DLD1 (cell line): ENCODE measurements at regions not wholly inside any gene's neighbourhood (a gene's known extent, or its start where the extent isn't known, plus 50 kb on each side); places are given as distances from the start of the nearest gene placed in this dataset.

Experiments used
- in situ Hi-C: cut with HindIII; loops from 2 replicates; pipeline ENCODE4 v1.10.0; 2017; ENCODE audit warnings: low sequenced_read_pairs

- in situ Hi-C loops: no loop called here
Measured at GRCh38 chr1:168959382-168959781, 147.1 kb upstream of the ATP1B1 start.

- in situ Hi-C loops: no loop called here
Measured at GRCh38 chr1:168960114-168960513, 146.4 kb upstream of the ATP1B1 start.

- in situ Hi-C loops: no loop called here
Measured at GRCh38 chr1:168960595-168960994, 145.9 kb upstream of the ATP1B1 start.

GRCh38 chr1:168963601-168964000, 142.9 kb upstream of the ATP1B1 start:
- in situ Hi-C loops: no loop called here

DNA sequence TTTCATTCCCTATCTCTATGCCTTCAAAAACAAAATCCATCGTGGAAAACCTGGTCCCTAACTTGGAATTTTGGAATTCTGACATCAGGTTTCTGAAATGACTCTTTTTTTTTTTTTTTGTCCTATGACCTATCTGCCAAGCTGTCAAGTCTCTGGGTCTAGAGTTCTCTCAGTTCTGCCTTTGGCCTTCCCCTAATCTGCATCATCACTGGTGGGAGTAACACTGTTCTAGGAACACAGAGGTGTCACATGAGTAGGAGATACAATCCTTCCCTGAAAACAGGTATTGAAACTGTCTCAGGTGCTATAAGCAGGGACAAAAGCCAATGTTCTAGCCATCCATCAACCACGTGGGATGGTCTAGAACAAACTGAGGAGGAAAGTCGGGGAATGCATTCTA, 142.0 kb upstream of the ATP1B1 start:
- in situ Hi-C loops: no loop called here

- in situ Hi-C loops: no loop called here
Measured at GRCh38 chr1:168966217-168966616, 140.3 kb upstream of the ATP1B1 start.

GRCh38 chr1:168966636-168967035, 139.9 kb upstream of the ATP1B1 start:
- in situ Hi-C loops: no loop called here

GRCh38 chr1:168970926-168971659, 135.4 kb upstream of the ATP1B1 start:
- in situ Hi-C loops: no loop called here

- in situ Hi-C loops: no loop called here
Measured at GRCh38 chr1:168972225-168972624, 134.3 kb upstream of the ATP1B1 start.

GRCh38 chr1:168972887-168973286, 133.6 kb upstream of the ATP1B1 start:
- in situ Hi-C loops: no loop called here

- in situ Hi-C loops: no loop called here
Measured at GRCh38 chr1:168974117-168974516, 132.4 kb upstream of the ATP1B1 start.

DNA sequence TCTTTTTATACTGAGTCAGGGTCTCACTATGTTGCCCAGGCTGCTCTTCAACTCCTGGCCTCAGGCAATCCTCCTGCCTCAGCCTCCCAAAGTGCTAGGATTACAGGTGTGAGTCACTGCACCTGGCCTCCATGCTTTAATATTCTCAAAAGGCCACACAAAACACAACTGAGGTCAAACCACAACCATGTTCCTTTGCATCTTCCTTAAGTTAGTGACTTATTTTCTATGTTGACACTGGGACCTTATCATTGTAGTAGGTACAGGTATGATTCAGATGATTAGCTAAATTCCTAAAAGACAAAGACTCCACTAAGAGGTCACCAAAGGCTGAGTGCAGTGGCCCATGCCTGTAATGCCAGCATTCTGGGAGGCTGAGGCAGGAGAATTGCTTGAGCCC, 131.9 kb upstream of the ATP1B1 start:
- in situ Hi-C loops: no loop called here

GRCh38 chr1:168976267-168976666, 130.2 kb upstream of the ATP1B1 start:
- in situ Hi-C loops: no loop called here

GRCh38 chr1:168977618-168978017, 128.9 kb upstream of the ATP1B1 start:
- in situ Hi-C loops: no loop called here

DNA sequence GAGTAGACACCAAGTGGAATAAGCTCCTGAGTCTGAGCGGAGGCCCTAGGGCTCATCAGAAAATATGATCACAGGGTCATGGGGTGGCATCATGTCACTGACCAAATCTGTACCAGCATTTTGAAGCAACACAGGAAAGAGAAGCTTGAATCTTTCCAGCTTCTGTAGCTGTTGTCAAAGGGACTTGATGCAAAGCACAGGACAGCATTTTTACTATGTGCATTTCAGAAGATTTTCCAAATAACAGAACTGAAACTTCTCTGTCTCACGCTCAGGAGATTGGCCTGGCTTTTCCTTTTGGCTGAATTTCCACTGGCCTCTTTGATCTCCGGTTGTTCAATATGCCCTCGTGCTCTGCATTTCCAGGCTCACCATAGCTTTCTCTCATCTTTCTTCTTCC, 127.2 kb upstream of the ATP1B1 start:
- in situ Hi-C loops: no loop called here

DNA sequence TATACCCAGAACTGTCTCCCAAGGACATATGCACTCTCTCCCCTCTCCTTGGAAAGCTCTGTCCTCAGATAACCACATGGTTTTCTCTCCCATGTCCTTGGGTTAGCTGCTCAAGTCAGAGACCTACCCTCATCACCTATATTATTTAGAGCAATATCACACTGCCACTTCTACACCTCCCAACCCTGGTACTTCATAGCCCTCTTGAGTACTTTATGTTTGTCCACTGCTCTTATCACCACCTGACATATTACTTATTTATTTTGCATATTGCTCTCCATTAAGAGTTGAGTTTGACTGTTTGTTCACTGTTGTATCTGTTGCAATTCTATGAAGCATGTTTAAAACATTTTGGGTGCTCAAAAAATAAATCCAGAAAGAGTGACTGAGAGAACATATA, 126.3 kb upstream of the ATP1B1 start:
- in situ Hi-C loops: no loop called here

GRCh38 chr1:168980656-168981055, 125.8 kb upstream of the ATP1B1 start:
- in situ Hi-C loops: no loop called here

DNA sequence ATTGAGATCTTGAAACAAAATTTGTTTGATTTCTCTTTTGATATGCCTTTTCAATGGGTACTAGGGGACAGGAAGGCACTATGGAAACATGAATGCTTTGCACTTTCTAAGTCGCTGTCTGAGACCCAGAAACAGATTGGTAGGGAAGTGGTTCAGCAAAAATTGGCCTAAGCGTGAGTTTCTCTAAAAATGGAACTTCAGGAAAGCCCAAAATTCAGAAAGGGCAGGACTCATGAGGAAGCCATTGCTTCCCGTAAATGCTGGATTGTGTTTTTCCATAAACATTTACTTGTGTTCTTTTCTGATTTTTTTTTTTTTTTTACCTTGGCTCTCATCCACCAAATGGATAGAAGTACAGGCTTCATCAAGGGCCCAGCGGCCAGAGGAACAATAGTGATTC, 123.7 kb upstream of the ATP1B1 start:
- in situ Hi-C loops: no loop called here

DNA sequence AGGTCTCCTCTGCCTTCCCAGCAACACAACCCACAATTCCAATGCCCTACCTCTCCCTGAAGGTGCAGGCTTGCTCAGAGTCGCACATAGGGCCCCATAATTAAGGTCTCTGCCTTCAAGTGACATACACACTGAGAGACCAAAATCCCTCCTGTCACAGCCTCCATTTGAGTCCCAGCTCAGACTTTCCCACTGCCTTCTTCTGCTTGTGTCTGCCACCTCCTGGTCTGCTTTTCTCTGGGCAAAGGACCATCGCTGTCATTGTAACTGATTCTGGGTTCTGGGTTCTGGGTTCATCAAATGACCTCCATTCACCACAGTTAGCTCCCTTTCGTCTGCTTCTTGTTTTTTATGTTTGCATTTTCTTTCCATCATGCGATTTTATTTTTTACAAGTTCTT, 119.2 kb upstream of the ATP1B1 start:
- in situ Hi-C loops: no loop called here

- in situ Hi-C loops: no loop called here
Measured at GRCh38 chr1:168987923-168988322, 118.6 kb upstream of the ATP1B1 start.

- in situ Hi-C loops: no loop called here
Measured at GRCh38 chr1:168989985-168990384, 116.5 kb upstream of the ATP1B1 start.

GRCh38 chr1:168991667-168992475, 114.6 kb upstream of the ATP1B1 start:
- in situ Hi-C loops: no loop called here
